Neural crest cell (in vitro differentiated cells): ENCODE measurements at regions not wholly inside any gene's neighbourhood (a gene's known extent, or its start where the extent isn't known, plus 50 kb on each side); places are given as distances from the start of the nearest gene placed in this dataset.

Source experiments
- DNase-seq: peaks from one replicate; pipeline ENCODE4 v3.0.0; 2021; ENCODE audit warnings: low read depth, mixed read lengths, low spot score
- H3K27ac Mint-ChIP-seq: one replicate; pipeline ENCODE4 v1.8.0; 2021; ENCODE audit warnings: mild to moderate bottlenecking, mixed read lengths; ENCODE audit not compliant: unreplicated experiment
- H3K27me3 Mint-ChIP-seq: 2 replicates; pipeline ENCODE4 v1.8.0; 2021; ENCODE audit warnings: low read depth, mild to moderate bottlenecking, mixed read lengths
- H3K36me3 Mint-ChIP-seq: 2 replicates; pipeline ENCODE4 v1.8.0; 2021; ENCODE audit warnings: low read depth, mild to moderate bottlenecking, mixed read lengths
- H3K4me1 Mint-ChIP-seq: 2 replicates; pipeline ENCODE4 v1.8.0; 2021; ENCODE audit warnings: mixed read lengths
- H3K4me3 Mint-ChIP-seq: one replicate; pipeline ENCODE4 v1.8.0; 2021; ENCODE audit warnings: mild to moderate bottlenecking, mixed read lengths
- H3K9me3 Mint-ChIP-seq: 2 replicates; pipeline ENCODE4 v1.8.0; 2021; ENCODE audit warnings: mixed read lengths
- TF ChIP-seq, protein P1 (sequence below): fragments of 200-600 bp; sonication (generic); conservative IDR thresholded peaks from 2 replicates; pipeline ENCODE4 v1.5.0; 2021; ENCODE audit warnings: antibody characterized with exemption, mild to moderate bottlenecking

DNA sequence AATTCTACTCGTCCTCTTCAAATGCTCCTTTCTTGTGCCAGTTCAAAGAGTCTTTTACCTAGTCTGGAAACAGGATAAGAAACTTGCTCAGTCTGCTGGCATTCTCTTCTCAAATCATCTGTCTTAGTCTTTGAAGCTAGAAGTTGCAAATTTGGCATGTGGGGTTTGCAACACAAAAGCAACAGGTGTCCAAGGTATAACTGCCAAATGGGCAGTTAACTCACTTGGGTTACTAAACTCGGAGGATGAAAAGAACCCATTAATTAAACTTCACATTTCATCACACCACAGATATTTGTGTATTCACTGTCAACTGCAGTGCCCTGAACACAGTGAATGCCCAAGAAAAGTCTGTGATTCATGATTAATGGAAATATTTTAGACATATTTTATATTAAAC, 108.0 kb upstream of the TARS1 start:
- TF ChIP-seq, protein P1, sequence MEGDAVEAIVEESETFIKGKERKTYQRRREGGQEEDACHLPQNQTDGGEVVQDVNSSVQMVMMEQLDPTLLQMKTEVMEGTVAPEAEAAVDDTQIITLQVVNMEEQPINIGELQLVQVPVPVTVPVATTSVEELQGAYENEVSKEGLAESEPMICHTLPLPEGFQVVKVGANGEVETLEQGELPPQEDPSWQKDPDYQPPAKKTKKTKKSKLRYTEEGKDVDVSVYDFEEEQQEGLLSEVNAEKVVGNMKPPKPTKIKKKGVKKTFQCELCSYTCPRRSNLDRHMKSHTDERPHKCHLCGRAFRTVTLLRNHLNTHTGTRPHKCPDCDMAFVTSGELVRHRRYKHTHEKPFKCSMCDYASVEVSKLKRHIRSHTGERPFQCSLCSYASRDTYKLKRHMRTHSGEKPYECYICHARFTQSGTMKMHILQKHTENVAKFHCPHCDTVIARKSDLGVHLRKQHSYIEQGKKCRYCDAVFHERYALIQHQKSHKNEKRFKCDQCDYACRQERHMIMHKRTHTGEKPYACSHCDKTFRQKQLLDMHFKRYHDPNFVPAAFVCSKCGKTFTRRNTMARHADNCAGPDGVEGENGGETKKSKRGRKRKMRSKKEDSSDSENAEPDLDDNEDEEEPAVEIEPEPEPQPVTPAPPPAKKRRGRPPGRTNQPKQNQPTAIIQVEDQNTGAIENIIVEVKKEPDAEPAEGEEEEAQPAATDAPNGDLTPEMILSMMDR = no peak
- H3K27me3 Mint-ChIP-seq = no peaks in the 10 kb centered on the region
- peaks cover 7% of the 10 kb centered on the region for H3K9me3 Mint-ChIP-seq
- H3K36me3 Mint-ChIP-seq = no peaks in the 10 kb centered on the region
- H3K27ac Mint-ChIP-seq = no peak overlapping the region
- peaks cover 12% of the 10 kb centered on the region for H3K4me1 Mint-ChIP-seq
- DNase-seq = no peak
- no peak overlapping the region for H3K4me3 Mint-ChIP-seq

DNA sequence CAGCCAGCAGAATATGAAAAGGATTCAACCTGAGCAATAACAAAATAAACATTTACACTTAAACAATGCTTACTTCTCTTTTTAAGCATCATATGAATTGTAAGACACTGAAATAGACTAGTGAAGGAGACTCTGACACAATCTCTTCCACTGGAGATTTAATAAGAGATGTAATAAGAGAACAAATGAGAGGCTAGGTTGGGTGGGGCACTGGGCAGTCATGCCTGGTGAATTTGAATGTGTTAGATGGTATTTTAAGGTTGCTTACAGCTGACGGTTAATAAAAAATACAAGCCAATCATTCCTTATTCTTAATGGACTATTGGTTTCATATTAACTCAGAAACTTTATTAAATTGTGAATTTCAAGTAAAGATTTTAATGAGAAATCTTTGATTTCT, 105.9 kb upstream of the TARS1 start:
- Mint-ChIP-seq H3K27ac (no peak overlapping the region), H3K27me3 (no peaks in the 10 kb centered on the region), H3K4me1 (peaks cover 19% of the 10 kb centered on the region), H3K36me3 (no peaks in the 10 kb centered on the region), H3K9me3 (peaks cover 7% of the 10 kb centered on the region), H3K4me3 (no peak overlapping the region)
- no peak for DNase-seq
- TF ChIP-seq, protein P1 = no peak

DNA sequence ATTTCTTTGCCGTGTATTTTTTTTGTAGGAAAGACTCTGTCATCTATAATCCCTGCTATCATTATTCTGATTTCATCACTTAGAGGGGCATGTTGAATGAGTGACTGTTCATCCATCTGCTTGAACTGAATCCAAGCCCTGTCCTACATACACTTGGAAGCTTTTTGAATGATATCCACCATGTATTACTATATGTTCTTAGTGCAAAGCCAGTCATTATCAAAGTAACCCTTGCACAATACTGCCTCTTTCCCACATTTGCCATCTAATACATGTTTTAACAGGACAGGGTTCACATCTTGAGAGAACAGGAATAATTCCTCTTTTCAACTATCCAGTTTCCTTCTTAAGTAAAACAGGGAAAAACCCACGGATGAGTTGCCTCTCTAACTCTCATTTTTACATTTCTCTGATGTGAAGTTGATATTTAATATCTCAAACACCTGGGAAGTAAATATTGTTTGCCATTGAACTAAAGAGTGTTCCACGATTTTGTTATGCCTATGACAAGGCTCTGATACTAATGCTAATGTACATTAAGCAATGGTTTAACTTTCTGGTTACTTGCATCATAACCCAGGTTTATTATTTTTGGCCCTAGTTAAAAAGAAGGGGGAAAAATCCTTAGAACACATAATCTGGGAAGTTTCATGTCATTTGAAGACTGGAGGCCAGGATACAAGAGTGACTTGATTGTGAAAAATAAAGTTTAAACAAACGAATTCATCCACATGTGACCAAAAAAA, 103.7 kb upstream of the TARS1 start:
- Mint-ChIP-seq H3K27ac (no peak overlapping the region), H3K9me3 (peaks cover 7% of the 10 kb centered on the region), H3K27me3 (no peaks in the 10 kb centered on the region), H3K4me1 (peaks cover 17% of the 10 kb centered on the region), H3K36me3 (no peaks in the 10 kb centered on the region), H3K4me3 (no peak overlapping the region)
- no peak for DNase-seq
- TF ChIP-seq, protein P1 = no peak

DNA sequence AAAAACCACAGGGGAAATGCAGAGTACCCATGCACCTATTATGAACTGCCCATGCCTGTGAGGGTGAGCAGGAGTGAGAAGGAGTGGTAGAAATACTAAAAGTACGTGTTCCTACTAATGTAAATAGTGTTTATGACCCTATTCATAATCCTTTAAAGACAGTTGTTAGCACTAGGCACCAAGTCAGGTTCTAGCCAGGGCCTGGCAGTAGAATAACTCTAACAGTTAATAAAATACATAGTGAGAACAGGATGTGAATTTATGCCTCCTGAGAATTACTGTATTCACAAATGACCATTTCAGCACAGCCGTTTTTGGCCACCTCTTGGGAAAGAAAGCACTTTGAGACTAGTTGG, 103.2 kb upstream of the TARS1 start:
- H3K36me3 Mint-ChIP-seq = no peaks in the 10 kb centered on the region
- TF ChIP-seq, protein P1 = no peak
- H3K9me3 Mint-ChIP-seq = peaks cover 7% of the 10 kb centered on the region
- no peaks in the 10 kb centered on the region for H3K27me3 Mint-ChIP-seq
- H3K4me3 Mint-ChIP-seq = no peak overlapping the region
- H3K27ac Mint-ChIP-seq = no peak overlapping the region
- peaks cover 15% of the 10 kb centered on the region for H3K4me1 Mint-ChIP-seq
- DNase-seq = no peak

DNA sequence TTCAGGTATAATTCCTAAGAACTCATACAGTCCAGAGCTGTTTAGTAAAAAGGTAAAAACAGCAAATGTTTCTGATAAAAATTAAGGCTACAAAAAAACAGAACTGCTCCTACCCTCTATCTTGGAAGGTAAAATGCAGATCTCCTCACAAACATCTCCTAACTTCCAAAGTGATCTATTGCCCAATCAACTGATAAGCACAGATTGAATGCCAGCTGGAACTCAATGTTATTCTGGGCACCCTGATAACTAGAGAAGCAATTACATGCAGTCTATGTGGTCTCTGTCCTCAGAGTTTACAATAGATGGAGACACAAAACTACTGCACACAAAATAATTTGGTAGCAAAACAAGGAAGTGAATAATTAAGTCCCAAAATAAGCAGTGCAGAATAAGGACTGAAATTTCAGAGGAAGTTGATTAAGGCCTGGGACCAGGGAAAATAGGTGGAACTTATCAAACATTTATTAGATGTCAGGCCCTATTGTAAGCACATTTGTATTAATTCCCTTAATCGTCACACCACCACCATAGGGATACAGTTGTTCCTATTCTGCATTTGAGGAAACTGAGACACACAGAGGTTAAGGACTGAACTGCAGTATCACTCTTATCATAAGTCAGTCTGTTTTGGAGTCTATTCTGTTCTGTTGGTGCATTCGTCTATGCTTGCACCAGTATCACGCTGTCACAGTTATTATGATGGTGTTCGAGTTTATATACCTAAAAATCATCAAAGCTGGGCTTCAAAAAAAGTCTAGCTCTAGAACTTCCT, 102.2 kb upstream of the TARS1 start:
- TF ChIP-seq, protein P1 = no peak
- Mint-ChIP-seq H3K9me3 (peaks cover 4% of the 10 kb centered on the region), H3K4me3 (no peak overlapping the region), H3K27me3 (no peaks in the 10 kb centered on the region), H3K36me3 (no peaks in the 10 kb centered on the region), H3K4me1 (peaks cover 15% of the 10 kb centered on the region), H3K27ac (no peak overlapping the region)
- DNase-seq = no peak
